ENCODE measurements at regions not wholly inside any gene's neighbourhood (a gene's known extent, or its start where the extent isn't known, plus 50 kb on each side); places are given as distances from the start of the nearest gene placed in this dataset.
A peak's percentile ranks its signal among the peaks of the same experiment; 100 is the strongest.

DNA sequence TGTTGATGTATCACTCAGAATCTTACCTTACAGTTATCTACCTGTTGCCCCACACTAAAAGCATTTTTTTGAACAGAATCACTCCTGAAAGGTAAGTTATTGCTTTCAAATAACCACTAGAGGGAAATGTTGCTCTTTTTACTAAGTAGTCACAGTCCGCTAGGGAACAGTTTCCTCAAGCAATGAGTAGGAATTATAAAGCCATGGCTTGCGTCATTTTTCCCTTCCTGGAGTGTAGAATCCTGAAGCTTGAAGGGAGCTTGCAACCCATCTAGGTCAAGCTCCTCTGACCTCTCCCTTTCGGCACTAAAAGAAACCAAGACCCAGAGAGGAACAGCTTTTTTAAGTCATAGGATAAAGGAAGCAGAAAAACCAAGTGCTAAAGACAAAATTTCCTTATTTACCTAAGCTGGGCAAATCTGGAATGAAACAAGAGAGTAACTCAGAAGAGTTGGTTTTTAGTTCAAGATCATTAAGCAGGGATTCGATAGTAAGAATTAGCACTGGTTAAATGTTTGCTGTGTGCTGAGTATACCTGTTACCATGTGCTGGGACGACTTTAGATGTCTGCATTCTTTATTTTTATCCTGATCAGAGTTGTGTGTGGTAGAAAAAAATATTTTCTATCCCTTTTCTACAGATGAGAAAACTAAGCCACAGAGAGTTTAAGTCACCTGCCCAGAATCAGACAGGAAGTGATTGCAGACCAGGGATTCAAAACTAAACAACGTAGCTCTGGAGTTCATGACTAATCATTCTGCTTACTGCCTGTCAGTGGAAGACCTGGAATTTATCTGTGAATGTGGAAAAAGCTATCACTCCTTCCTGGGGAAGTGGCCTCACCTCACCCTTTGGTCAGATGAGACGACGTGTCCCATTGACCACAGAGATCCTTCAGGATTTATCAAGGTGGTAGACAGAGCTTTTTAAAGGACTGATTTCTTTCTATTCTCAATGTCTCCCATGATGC, 631.5 kb downstream of the RAB28 start:
- TF ChIP-seq, protein P1, sequence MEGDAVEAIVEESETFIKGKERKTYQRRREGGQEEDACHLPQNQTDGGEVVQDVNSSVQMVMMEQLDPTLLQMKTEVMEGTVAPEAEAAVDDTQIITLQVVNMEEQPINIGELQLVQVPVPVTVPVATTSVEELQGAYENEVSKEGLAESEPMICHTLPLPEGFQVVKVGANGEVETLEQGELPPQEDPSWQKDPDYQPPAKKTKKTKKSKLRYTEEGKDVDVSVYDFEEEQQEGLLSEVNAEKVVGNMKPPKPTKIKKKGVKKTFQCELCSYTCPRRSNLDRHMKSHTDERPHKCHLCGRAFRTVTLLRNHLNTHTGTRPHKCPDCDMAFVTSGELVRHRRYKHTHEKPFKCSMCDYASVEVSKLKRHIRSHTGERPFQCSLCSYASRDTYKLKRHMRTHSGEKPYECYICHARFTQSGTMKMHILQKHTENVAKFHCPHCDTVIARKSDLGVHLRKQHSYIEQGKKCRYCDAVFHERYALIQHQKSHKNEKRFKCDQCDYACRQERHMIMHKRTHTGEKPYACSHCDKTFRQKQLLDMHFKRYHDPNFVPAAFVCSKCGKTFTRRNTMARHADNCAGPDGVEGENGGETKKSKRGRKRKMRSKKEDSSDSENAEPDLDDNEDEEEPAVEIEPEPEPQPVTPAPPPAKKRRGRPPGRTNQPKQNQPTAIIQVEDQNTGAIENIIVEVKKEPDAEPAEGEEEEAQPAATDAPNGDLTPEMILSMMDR (conservative IDR thresholded peaks at IDR 0.05; ENCODE audit: low read depth in 2 of 2), result peak; percentile 74 to 83
- TF ChIP-seq ZNF114 (CRISPR knock-in tag; IDR thresholded peaks at IDR 0.05), result no peak
- TF ChIP-seq POLR2AphosphoS5 (IDR thresholded peaks at IDR 0.05; ENCODE audit: low read depth), result no peak
- no peak for TF ChIP-seq EZH2 (IDR thresholded peaks at IDR 0.05; ENCODE audit: low read depth, unreplicated experiment)
- TF ChIP-seq, protein P2, sequence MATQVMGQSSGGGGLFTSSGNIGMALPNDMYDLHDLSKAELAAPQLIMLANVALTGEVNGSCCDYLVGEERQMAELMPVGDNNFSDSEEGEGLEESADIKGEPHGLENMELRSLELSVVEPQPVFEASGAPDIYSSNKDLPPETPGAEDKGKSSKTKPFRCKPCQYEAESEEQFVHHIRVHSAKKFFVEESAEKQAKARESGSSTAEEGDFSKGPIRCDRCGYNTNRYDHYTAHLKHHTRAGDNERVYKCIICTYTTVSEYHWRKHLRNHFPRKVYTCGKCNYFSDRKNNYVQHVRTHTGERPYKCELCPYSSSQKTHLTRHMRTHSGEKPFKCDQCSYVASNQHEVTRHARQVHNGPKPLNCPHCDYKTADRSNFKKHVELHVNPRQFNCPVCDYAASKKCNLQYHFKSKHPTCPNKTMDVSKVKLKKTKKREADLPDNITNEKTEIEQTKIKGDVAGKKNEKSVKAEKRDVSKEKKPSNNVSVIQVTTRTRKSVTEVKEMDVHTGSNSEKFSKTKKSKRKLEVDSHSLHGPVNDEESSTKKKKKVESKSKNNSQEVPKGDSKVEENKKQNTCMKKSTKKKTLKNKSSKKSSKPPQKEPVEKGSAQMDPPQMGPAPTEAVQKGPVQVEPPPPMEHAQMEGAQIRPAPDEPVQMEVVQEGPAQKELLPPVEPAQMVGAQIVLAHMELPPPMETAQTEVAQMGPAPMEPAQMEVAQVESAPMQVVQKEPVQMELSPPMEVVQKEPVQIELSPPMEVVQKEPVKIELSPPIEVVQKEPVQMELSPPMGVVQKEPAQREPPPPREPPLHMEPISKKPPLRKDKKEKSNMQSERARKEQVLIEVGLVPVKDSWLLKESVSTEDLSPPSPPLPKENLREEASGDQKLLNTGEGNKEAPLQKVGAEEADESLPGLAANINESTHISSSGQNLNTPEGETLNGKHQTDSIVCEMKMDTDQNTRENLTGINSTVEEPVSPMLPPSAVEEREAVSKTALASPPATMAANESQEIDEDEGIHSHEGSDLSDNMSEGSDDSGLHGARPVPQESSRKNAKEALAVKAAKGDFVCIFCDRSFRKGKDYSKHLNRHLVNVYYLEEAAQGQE (IDR thresholded peaks at IDR 0.05; ENCODE audit: unreplicated experiment), result no peak
- TF ChIP-seq JUNB (IDR thresholded peaks at IDR 0.05; ENCODE audit: unreplicated experiment), result no peak
- no peak for TF ChIP-seq NANOG (IDR thresholded peaks at IDR 0.05; ENCODE audit: borderline replicate concordance)
